ENCODE measurements at regions not wholly inside any gene's neighbourhood (a gene's known extent, or its start where the extent isn't known, plus 50 kb on each side); places are given as distances from the start of the nearest gene placed in this dataset.

DNA sequence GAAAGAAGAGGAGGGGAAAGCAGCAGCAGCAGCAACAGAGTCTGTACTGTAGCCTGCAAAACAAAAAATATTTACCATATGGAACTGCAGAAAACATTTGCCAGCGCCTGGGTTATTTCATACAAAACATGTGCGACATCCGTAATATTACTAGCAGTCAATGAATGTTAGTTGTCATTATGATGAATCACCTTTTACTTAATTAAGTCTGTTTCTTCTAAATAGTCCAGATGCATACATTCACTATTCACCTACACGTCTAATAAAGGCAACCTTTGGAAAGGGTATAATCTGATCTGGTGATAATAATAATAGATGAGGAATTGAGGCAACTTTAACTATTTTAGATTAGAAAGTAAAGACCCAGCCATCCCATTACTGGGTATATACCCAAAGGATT lies 426.3 kb upstream of the ST6GAL2 start:
- Histone ChIP-seq H3K4me3 (no peak overlapping the region), H3K36me3 (no peaks in the 10 kb centered on the region), H3K27me3 (no peaks in the 10 kb centered on the region), H3K4me1 (no peaks in the 10 kb centered on the region), H3K9me3 (no peaks in the 10 kb centered on the region), H3K27ac (no peak overlapping the region)
- TF ChIP-seq, protein P1, sequence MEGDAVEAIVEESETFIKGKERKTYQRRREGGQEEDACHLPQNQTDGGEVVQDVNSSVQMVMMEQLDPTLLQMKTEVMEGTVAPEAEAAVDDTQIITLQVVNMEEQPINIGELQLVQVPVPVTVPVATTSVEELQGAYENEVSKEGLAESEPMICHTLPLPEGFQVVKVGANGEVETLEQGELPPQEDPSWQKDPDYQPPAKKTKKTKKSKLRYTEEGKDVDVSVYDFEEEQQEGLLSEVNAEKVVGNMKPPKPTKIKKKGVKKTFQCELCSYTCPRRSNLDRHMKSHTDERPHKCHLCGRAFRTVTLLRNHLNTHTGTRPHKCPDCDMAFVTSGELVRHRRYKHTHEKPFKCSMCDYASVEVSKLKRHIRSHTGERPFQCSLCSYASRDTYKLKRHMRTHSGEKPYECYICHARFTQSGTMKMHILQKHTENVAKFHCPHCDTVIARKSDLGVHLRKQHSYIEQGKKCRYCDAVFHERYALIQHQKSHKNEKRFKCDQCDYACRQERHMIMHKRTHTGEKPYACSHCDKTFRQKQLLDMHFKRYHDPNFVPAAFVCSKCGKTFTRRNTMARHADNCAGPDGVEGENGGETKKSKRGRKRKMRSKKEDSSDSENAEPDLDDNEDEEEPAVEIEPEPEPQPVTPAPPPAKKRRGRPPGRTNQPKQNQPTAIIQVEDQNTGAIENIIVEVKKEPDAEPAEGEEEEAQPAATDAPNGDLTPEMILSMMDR (IDR thresholded peaks at IDR 0.05) = no peak
- TF ChIP-seq POLR2AphosphoS5 (IDR thresholded peaks at IDR 0.05) (no peak), POLR2A (IDR thresholded peaks at IDR 0.05) (no peak), EP300 (IDR thresholded peaks at IDR 0.05) (no peak)
- 90 to 91% methylated on average over 4 of the region's 4 CpGs for WGBS, 2 donors
- DNase-seq (no peak), ATAC-seq (ENCODE audit: low FRiP score in 2 of 2) (no peak)

DNA sequence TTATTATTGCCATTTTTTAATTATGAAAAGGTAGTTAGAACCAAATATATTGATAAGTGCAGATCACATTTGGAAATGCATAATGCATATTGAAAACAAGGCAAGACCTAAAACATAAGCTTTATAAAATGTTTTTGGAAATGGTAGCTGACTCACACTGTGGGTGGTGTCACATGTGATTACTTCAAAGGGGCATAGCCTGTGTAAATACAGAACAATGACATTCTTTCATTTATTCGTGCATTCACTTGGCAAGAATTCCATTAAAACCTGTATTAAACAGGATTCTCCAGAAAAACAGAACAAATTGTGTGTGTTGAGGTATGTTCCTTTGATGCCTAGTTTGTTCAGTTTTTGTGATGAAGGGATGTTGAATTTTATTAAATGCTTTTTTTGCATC lies 427.3 kb upstream of the ST6GAL2 start:
- Histone ChIP-seq H3K9me3 (no peaks in the 10 kb centered on the region), H3K27ac (no peak overlapping the region), H3K36me3 (no peaks in the 10 kb centered on the region), H3K27me3 (no peaks in the 10 kb centered on the region), H3K4me1 (no peaks in the 10 kb centered on the region), H3K4me3 (no peak overlapping the region)
- ATAC-seq (ENCODE audit: low FRiP score in 2 of 2) (no peak), DNase-seq (no peak)
- no peak for TF ChIP-seq EP300 (IDR thresholded peaks at IDR 0.05)
- TF ChIP-seq POLR2A (IDR thresholded peaks at IDR 0.05) = no peak
- TF ChIP-seq, protein P1 (IDR thresholded peaks at IDR 0.05) = no peak
- TF ChIP-seq POLR2AphosphoS5 (IDR thresholded peaks at IDR 0.05) = no peak
- WGBS, 2 donors = 33 to 41% methylated on average over 1 of the region's 1 CpG

DNA sequence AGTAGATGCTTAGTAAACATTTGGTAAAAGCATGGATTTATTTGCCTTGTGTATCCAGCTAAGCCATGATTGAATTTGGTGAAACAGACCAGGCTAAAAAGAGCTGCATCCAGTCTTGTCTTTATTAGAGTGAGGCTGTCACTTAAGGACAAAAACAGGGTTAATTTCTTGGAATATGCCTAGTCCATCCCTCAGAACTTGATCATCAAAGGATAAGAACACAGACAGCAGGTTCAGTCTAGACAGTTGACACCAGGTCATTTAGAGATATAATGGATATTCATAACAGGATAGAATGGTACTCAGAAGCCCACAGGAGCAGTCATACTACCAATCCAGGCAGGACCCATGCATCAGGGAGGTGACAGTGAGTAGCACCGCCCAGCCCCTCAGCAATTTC lies 434.9 kb upstream of the ST6GAL2 start:
- DNase-seq (no peak), ATAC-seq (ENCODE audit: low FRiP score in 2 of 2) (no peak)
- Histone ChIP-seq H3K27ac (no peak overlapping the region), H3K4me3 (no peak overlapping the region), H3K36me3 (no peaks in the 10 kb centered on the region), H3K9me3 (no peaks in the 10 kb centered on the region), H3K27me3 (no peaks in the 10 kb centered on the region), H3K4me1 (no peaks in the 10 kb centered on the region)
- TF ChIP-seq, protein P1 (IDR thresholded peaks at IDR 0.05) = no peak
- no peak for TF ChIP-seq POLR2AphosphoS5 (IDR thresholded peaks at IDR 0.05)
- no peak for TF ChIP-seq POLR2A (IDR thresholded peaks at IDR 0.05)
- no peak for TF ChIP-seq EP300 (IDR thresholded peaks at IDR 0.05)
- WGBS, 2 donors = 100% methylated on average over 1 of the region's 1 CpG

DNA sequence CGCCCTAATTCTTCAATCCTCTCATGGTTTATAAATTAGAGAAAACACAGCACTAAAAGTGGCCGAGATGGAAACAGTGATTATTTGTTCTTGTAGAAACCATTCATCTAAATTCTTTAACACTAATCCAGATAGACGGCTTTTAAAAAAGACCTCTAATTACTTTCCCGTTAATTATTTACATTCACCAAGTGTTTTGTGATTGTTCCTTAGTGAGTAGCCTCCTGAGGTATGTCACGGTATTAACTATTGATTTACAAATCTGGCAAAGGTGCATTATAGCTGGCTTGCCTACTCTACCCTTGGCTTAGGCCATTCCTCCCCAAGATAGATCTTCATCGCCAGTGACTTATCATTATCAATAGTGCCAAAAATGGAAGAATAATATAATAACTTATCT lies 436.4 kb upstream of the ST6GAL2 start:
- Histone ChIP-seq H3K9me3 (peaks cover 0 to 2% (median 0%) of the 10 kb centered on the region in 4 donors), H3K27me3 (no peaks in the 10 kb centered on the region), H3K36me3 (no peaks in the 10 kb centered on the region), H3K4me1 (no peaks in the 10 kb centered on the region), H3K4me3 (no peak overlapping the region), H3K27ac (no peak overlapping the region)
- TF ChIP-seq POLR2AphosphoS5 (IDR thresholded peaks at IDR 0.05) = no peak
- TF ChIP-seq, protein P1 (IDR thresholded peaks at IDR 0.05) = no peak
- no peak for TF ChIP-seq EP300 (IDR thresholded peaks at IDR 0.05)
- no peak for TF ChIP-seq POLR2A (IDR thresholded peaks at IDR 0.05)
- DNase-seq = no peak
- no peak for ATAC-seq (ENCODE audit: low FRiP score in 2 of 2)
- 59 to 62% methylated on average over 6 of the region's 6 CpGs for WGBS, 2 donors

DNA sequence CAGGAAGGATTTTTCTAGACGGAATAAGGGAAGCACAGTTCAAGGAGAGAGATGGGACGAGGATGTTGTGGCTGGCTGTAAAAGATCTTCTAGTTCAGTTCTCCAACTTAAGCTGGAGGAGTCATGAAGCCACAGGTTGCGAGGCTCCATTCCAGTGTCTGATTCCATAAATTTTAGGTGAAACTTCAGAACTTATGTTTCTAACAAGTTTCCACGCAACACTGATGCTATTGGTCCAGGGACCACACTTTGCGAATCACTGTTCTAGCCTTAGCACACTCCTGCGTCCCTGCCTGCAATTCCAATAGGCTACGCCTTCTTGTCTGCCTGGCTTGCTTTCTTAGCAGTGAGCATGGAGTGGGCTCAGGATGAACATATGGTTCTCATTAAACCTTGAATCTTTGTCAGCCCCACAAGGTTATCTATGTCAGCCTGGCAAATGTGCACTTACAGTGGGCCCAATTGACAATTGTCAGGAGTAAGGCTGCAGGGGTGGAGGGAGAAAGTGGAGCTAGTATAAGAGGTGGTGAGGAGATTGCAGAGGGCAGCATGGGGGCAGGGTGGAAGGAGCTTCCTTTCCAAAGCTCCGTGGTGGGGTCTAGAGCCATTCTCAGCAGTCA lies 438.1 kb upstream of the ST6GAL2 start:
- ATAC-seq (ENCODE audit: low FRiP score in 2 of 2) (no peak), DNase-seq (no peak)
- H3K4me3 ChIP-seq = no peak overlapping the region
- H3K27ac ChIP-seq = no peak overlapping the region
- no peaks in the 10 kb centered on the region for H3K27me3 ChIP-seq
- H3K36me3 ChIP-seq = no peaks in the 10 kb centered on the region
- peaks cover 0 to 7% (median 0%) of the 10 kb centered on the region in 4 donors for H3K9me3 ChIP-seq
- no peaks in the 10 kb centered on the region for H3K4me1 ChIP-seq
- WGBS, 2 donors = 73 to 82% methylated on average over 8 of the region's 8 CpGs
- TF ChIP-seq EP300 (IDR thresholded peaks at IDR 0.05) = no peak
- TF ChIP-seq POLR2A (IDR thresholded peaks at IDR 0.05) = no peak
- no peak for TF ChIP-seq POLR2AphosphoS5 (IDR thresholded peaks at IDR 0.05)

All from upper lobe of left lung (tissue), 6 donors.